ENCODE measurements at regions not wholly inside any gene's neighbourhood (a gene's known extent, or its start where the extent isn't known, plus 50 kb on each side); places are given as distances from the start of the nearest gene placed in this dataset.
"Not testable (repeated sequence)": the region's sequence is repeated elsewhere in the genome, so short reads cannot be mapped to it uniquely, and the experiment has no call there.

GRCh38 chr2:88880441-88880953, 189.0 kb downstream of the RPIA start:
- no peak for TF ChIP-seq POLR2A (IDR thresholded peaks at IDR 0.05)
- TF ChIP-seq, protein P1, sequence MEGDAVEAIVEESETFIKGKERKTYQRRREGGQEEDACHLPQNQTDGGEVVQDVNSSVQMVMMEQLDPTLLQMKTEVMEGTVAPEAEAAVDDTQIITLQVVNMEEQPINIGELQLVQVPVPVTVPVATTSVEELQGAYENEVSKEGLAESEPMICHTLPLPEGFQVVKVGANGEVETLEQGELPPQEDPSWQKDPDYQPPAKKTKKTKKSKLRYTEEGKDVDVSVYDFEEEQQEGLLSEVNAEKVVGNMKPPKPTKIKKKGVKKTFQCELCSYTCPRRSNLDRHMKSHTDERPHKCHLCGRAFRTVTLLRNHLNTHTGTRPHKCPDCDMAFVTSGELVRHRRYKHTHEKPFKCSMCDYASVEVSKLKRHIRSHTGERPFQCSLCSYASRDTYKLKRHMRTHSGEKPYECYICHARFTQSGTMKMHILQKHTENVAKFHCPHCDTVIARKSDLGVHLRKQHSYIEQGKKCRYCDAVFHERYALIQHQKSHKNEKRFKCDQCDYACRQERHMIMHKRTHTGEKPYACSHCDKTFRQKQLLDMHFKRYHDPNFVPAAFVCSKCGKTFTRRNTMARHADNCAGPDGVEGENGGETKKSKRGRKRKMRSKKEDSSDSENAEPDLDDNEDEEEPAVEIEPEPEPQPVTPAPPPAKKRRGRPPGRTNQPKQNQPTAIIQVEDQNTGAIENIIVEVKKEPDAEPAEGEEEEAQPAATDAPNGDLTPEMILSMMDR (IDR thresholded peaks at IDR 0.05): peak; percentile 42 to 82 (median 54)
- Histone ChIP-seq H3K27ac (no peak overlapping the region), H3K9me3 (no peaks in the 10 kb centered on the region), H3K27me3 (no peaks in the 10 kb centered on the region), H3K4me1 (no peaks in the 10 kb centered on the region), H3K4me3 (no peak overlapping the region), H3K36me3 (no peaks in the 10 kb centered on the region)
- DNase-seq: peak in 1 of 2 donors; percentile 16
- intact Hi-C loops (cut with DNase I; ENCODE audit: low total_unique reads): no loop called here

- TF ChIP-seq, protein P1 (IDR thresholded peaks at IDR 0.05): no peak
- no peak for TF ChIP-seq POLR2A (IDR thresholded peaks at IDR 0.05)
- no peaks in the 10 kb centered on the region for H3K27me3 ChIP-seq
- no peaks in the 10 kb centered on the region for H3K36me3 ChIP-seq
- H3K9me3 ChIP-seq: no peaks in the 10 kb centered on the region
- no peak for DNase-seq
- H3K4me1 ChIP-seq: no peaks in the 10 kb centered on the region
- H3K4me3 ChIP-seq: no peak overlapping the region
- no peak overlapping the region for H3K27ac ChIP-seq
- intact Hi-C loops (cut with DNase I; ENCODE audit: low total_unique reads): no loop called here
Observed at GRCh38 chr2:88885275-88885674, 193.8 kb downstream of the RPIA start.

- no peak overlapping the region for H3K4me3 ChIP-seq
- no peaks in the 10 kb centered on the region for H3K36me3 ChIP-seq
- TF ChIP-seq, protein P1 (IDR thresholded peaks at IDR 0.05): no peak
- TF ChIP-seq POLR2A (IDR thresholded peaks at IDR 0.05): no peak
- DNase-seq: no peak
- H3K9me3 ChIP-seq: no peaks in the 10 kb centered on the region
- H3K4me1 ChIP-seq: no peaks in the 10 kb centered on the region
- no peak overlapping the region for H3K27ac ChIP-seq
- H3K27me3 ChIP-seq: no peaks in the 10 kb centered on the region
- intact Hi-C loops (cut with DNase I; ENCODE audit: low total_unique reads): no loop called here
Observed at GRCh38 chr2:88885679-88886416, 194.4 kb downstream of the RPIA start.

- H3K4me1 ChIP-seq; H3K36me3 ChIP-seq; H3K9me3 ChIP-seq; H3K4me3 ChIP-seq; H3K27ac ChIP-seq; H3K27me3 ChIP-seq; intact Hi-C loops (cut with DNase I; ENCODE audit: low total_unique reads); DNase-seq: not testable (repeated sequence)
Observed at GRCh38 chr2:88887466-88887865, 196.0 kb downstream of the RPIA start.

DNA sequence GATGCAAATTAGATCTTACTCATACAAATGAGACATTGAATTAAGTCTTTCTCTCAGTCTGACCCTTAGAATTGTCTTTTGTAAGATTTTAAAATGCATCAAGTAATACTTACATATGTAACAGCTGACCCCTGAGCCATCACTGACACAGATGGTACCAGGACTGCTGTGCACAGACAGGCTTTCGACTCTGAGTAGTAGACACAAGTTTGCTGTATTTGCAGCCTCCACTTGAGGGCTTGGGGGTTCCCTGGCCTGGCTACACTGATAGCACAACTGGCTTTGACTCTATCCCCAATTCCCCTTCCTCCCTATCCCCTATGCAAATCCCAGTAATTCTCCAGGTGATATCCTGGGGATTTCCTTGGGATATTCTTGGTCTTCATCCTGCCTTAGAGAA, 200.7 kb downstream of the RPIA start:
- H3K9me3 ChIP-seq: no peaks in the 10 kb centered on the region
- peaks cover 0 to 10% of the 10 kb centered on the region in 2 donors for H3K27me3 ChIP-seq
- H3K36me3 ChIP-seq: no peaks in the 10 kb centered on the region
- TF ChIP-seq POLR2A (IDR thresholded peaks at IDR 0.05): no peak
- TF ChIP-seq, protein P1 (IDR thresholded peaks at IDR 0.05): no peak
- DNase-seq: no peak
- intact Hi-C loops (cut with DNase I; ENCODE audit: low total_unique reads): no loop called here
- no peaks in the 10 kb centered on the region for H3K4me1 ChIP-seq
- no peak overlapping the region for H3K4me3 ChIP-seq
- H3K27ac ChIP-seq: no peak overlapping the region
